NCI-H82 treated with DMSO at 0.1 percent for 48 hours (cell line): ENCODE measurements at regions not wholly inside any gene's neighbourhood (a gene's known extent, or its start where the extent isn't known, plus 50 kb on each side); places are given as distances from the start of the nearest gene placed in this dataset.

ENCODE experiments used
- DNase-seq: peaks from one replicate; lab custom pipeline; 2025; ENCODE audit not compliant: unreplicated experiment; lab: John Stamatoyannopoulos, UW

DNA sequence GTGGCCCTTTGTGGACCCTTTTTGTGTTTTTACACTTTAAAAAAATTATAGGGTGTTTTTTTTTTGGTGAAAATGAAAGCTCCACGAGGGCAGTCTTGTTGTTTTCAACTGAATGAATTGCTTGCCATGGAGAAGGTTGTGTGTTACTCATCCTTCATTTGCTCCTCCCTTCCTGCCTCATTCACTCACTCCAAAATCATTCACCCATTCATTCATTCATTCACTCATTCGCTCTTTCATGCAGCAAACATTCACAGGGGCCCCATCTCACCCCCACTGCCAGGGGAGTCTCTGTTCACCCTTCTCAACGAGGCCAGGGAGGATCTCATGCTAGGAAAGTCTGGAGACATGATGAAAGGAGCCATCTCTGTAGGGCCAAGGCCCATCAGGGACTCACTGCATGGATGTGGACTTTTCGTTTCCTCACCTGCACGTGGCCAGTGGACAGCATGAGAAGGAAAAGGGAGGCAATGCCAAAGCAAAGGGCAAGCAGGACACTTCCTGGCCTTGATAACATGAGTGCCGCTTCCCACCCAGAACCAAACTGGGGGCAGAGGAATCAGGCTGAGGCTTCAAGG is 62.8 kb upstream of the COL13A1 start:
- no peak for DNase-seq

DNA sequence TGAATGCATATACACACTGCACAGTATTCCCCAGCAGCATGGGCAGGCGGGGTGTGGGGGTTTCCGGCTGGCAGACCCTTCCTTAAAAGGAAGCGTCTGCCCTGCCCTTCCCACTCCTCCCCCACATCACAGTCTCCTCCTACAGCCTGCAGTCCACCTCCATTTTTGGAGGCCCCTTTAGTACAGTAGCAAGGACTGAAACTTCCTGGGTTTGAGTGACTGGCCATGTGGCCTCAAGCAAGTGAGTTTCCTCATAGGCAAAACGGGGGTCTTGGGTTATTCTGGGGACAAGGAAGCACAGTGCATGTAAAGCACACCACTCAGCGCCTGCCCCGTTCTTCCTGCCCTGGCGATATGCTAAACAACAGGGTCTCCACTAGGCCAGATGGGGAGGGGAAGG is 62.1 kb upstream of the COL13A1 start:
- DNase-seq, result no peak

DNA sequence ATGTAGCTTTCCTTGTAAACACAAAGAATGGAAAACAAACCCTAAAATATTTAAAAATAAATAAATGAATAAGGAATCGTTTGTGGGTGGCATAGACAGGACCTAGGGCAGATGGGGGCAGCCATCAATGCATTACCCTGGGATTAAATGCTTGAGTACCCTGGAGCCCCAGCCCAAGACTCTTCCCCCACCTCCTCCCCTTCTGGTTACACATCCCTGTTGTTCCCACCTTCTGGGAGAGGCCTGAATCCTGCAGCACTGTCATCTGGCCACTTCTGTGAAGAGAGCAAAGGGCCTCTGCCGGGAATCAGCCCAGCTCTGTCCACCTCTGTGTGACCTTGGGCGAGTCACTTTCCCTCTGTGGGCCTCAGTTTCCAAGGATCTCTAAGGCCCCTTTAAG is 61.6 kb upstream of the COL13A1 start:
- no peak for DNase-seq

DNA sequence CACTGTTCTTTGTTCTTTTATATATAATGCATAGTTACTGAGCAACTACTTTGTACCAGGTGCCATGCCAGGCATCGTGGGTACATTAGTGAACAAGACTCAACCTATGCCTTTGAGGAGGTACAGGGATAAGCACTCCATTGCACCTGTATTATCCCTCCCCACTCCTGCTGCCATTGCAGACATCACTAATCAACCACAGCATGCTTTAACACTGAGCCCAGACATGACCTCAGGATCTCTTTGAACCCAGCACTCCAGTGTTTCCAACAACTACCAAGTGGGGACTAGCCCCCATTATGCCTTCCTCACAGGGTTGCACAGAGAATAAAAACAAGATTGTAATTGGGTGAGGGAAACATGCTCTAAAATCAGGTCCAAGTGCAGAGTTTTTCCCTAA is 60.5 kb upstream of the COL13A1 start:
- DNase-seq, result no peak

DNA sequence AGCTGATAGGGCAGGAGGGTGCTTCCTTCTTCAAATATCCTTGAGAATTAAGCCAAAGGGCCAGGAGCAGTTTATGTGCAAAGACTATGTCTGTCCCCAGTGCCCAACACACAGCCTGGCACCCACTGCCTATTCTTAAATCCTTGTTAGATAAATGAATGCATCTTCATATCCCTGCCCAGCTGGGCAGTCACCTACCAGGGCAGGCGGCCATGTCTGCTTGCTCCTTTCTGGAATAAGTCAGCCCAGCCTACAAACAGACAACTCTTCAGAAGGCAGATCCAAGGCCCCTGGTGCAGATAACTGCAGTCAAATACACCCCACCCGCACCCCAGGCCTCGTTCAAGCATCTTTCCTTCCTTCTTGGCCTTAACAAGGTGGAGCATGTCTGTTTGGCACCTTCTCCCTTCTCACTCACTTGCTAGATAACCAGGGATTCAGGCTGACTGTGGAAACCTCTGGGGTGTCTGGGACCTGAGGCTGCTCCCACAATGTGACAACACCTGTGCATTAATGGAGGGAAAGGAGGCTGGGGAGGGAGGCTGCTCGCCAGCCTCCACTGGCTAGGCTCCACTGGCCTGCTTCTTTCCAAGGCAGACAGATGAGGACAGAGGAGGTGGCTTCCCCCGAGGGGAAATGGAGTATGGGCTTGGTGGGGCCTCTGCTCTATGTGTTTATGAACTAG is 59.9 kb upstream of the COL13A1 start:
- DNase-seq, result no peak

DNA sequence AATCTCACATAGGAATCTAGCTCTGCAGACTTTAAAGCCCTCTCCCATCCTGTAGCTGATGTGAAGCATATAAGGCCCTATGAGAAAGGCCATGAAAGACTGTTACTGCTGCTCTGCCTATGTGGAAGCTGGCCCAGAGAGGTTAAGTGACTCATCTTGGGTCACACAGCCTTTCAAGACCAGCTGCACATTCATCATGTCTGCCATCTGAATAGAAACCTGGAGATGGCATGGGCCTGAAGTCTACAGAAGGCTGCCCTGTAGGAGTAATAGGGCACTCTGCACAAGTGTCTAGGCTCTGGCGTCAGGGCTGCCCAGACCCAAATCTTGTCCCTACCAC is 59.4 kb upstream of the COL13A1 start:
- DNase-seq, result no peak

DNA sequence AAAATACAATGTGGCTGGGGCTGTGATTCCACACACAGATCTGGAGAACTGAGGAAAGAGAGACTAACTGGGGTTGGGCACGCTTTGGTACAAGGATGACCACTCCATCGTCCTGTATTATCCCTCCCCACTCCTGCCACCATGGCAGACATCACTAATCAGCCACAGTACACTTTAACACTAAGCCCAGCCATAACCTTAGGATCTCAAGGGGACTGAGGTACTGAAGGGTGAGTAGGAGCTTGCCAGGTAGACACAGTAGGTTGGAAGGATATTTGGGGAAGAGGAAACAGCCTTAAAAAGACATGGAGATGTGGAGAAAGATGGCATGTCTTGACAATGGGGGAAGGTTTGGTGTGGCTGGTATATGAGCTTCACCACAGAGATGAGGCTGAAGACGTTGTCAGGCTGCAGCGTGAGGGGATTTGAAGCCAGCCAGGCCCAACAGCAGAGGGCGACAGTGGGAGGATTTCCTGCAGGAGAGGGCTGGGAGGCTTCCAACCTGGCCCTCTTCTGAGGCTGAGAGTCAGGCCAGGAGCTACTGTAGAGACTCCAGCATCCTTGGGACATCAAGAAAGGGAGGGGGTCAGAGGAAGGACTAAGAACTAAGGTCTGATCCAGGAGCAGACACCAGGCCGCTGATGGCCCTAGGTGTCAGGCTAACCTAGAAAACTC is 58.6 kb upstream of the COL13A1 start:
- DNase-seq, result no peak

DNA sequence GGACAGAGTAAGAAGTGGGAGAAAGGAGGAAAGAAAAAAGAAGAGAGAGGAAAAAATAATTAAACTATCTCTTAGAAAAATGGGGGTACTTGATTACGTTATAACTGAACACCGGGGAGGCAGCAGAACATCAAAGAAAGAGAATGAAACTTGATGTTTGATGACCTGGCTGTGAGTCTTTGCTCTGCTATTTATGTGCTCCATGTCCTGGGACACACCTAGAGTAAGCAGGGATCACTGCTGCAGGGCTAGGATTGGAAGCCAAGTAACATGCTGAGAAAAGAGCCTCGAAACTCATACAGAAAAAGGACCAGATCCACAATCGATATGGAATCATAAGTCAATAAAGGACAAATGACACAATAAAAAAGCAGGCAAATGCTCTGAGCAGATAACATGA is 56.7 kb upstream of the COL13A1 start:
- DNase-seq, result no peak

DNA sequence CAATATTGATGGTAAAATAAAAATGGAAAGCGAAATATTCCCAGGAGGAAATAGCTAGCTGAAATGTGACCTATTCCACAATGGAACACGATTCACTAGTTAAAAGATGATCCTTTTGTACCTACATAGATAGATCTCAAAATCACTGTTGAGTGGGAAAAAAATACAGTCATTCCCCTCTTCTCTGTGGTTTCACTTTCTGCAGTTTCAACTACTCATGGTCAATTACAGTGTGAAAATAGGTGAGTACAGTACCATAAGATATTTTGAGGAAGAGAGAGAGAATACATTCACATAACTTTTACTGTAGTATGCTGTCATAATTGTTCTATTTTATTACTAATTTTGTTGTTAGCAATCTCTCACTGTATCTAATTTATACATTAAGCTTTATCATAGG is 56.0 kb upstream of the COL13A1 start:
- no peak for DNase-seq

DNA sequence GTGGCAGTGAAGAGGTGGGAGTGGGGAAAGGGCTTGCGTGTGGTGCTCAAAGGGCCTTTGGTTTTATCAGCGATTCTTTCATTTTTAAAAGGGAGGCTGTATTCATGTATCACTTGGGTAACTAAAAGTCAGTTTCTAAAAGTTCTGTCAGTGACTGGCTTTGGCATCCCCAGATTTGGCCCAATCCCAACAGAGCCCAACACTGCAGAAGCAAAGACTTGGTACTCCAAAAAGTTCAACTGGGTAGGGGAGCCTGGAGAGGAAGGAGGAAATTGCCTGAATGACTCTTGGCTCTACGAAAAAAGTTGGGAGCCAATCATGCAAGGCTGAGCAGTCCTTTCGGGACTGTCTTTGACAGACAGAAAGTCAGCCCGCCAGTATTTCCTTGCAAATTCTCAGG is 54.5 kb upstream of the COL13A1 start:
- DNase-seq, result no peak

DNA sequence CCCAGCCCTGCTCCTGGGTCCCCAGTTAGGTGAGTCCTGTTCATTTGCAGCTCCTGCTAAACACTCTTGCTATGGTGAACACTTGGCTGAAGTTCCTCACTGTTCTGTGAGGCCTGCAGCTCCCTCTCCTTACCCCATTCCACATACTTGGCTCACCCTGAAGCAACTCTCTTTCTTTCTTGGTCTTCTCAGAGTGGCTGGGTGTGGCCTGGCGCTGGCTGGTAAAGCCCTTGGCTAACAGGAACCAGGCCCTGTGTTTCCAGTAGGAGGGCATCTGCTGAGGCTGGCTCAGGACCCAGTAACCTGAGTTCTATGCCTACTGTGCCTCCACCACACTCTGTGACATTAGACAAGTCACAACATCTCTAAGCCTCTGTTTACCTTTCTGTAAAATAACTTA is 53.1 kb upstream of the COL13A1 start:
- DNase-seq, result no peak

DNA sequence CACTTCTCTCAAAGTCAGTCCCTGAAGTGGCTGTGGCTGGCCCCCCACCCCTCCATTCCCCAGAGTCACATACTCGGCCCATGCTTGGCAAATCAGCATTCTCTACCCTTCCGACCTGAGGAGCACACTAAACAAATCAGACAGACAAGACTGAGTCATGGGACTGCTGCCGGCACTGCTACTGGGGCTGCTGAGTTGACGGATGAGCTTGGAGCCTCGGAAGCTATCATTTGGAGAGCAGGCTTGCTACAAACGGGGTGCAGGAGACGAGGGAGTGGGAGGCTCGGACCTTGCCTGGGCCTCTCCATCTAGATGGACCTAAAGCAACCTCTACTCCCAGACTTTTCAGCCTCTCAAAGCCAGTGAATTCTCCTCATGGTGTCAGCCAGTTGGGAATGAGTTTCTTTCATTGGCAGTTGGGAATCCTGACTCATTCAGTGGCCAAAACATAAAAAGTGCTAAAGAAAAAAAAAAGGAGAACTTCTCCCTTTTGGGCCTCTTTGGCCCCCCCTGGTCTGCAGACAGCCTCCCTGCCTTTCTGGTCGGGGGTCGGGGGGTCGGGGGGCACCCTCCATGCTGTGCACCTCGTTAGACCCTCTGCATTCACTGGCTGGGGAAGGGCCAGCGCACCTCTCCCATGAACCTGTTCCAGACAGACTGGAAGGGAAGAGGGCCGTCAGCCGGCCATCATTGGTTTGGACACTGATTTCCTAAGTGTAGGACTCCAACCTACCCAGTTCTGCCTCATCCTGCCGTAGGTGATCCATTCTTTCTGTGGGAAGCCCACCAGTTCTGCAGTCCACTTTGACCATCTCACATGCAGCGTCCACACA is 52.3 kb upstream of the COL13A1 start:
- DNase-seq, result no peak

DNA sequence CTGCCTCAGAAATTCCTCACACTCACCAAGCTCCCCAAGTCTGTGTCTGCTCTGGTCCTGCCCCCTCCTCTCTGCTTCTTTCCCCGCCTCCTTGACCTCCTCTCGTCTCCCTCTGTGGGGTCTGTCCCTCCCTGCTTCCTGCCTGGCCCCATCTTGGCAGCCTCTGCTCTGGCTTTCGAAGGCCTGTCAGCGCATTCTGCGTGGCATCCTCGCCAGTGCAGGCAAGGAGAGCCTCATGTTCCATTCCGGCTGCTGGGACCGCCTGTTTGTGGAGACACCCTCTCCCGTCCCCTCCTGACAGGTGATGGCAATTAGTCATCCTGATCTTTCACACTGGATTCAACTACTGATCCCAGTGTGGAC is 51.7 kb upstream of the COL13A1 start:
- DNase-seq, result no peak

DNA sequence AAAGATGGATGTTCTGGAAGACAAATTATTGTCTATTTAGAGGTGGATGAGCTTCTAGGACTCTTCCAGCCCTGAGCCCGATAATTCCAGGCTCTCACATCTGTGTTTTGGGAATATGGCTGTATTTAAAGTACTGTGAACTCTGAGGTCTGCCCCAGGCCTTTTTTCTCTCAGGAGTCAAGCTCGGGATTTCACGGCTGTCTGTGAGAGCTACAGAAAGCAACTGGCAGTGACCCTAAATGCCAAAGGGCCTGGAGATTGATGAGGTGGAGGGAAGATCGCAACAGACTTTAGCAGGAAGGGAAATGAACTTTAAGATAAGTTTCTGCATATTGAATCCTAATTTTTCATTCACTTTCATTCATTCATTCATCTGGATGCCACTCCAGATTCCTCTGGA is 51.0 kb upstream of the COL13A1 start:
- DNase-seq, result no peak

DNA sequence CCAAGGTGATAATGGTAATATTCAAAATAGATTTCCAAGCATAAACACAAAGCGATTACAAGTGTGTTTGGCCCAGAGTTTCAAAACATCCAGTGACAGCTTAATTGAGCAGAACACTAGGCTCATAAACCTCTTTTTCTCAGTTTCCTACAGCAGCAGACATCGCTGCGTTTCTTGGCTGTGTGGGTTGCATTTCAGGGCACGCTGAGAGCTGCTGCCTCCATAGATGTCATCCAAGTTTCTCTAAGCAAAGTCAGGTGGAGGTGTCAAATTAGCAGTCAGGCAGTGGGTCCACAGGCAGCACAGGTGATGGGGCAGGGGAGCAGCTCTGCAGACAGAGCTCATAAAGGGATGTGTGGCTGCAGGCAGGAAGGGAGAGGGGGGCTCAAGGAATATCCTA is 50.5 kb upstream of the COL13A1 start:
- DNase-seq, result no peak
